Fibroblast of peridontal ligament (primary cell): ENCODE measurements at regions not wholly inside any gene's neighbourhood (a gene's known extent, or its start where the extent isn't known, plus 50 kb on each side); places are given as distances from the start of the nearest gene placed in this dataset.

Source experiments
- DNase-seq: peaks from one replicate; pipeline ENCODE4 v3.0.0-alpha.2; 2010; ENCODE audit errors: extremely low read depth

- DNase-seq, result no peak
Measured at GRCh38 chrX:131778269-131779218, 234.7 kb downstream of the OR13H1 start.

GRCh38 chrX:131779306-131779705, 235.4 kb downstream of the OR13H1 start:
- no peak for DNase-seq

GRCh38 chrX:131779741-131780140, 235.9 kb downstream of the OR13H1 start:
- no peak for DNase-seq

- DNase-seq, result no peak
Measured at GRCh38 chrX:131782646-131783045, 238.8 kb downstream of the OR13H1 start.

GRCh38 chrX:131783555-131784308, 239.4 kb upstream of the STK26 start:
- DNase-seq, result no peak

GRCh38 chrX:131789664-131790063, 233.4 kb upstream of the STK26 start:
- DNase-seq, result no peak

- no peak for DNase-seq
Measured at GRCh38 chrX:131791608-131792355, 231.3 kb upstream of the STK26 start.

- DNase-seq, result no peak
Measured at GRCh38 chrX:131792356-131792749, 230.7 kb upstream of the STK26 start.

GRCh38 chrX:131792789-131793462, 230.2 kb upstream of the STK26 start:
- no peak for DNase-seq

- DNase-seq, result no peak
Measured at GRCh38 chrX:131795442-131796229, 227.5 kb upstream of the STK26 start.

- no peak for DNase-seq
Measured at GRCh38 chrX:131801066-131801465, 222.0 kb upstream of the STK26 start.

GRCh38 chrX:131801911-131802310, 221.2 kb upstream of the STK26 start:
- no peak for DNase-seq

- no peak for DNase-seq
Measured at GRCh38 chrX:131802836-131803626, 220.1 kb upstream of the STK26 start.

- no peak for DNase-seq
Measured at GRCh38 chrX:131812847-131813825, 210.0 kb upstream of the STK26 start.

- no peak for DNase-seq
Measured at GRCh38 chrX:131816551-131817136, 206.5 kb upstream of the STK26 start.

- DNase-seq, result no peak
Measured at GRCh38 chrX:131818297-131818936, 204.7 kb upstream of the STK26 start.

GRCh38 chrX:131821945-131822622, 201.0 kb upstream of the STK26 start:
- no peak for DNase-seq
